ENCODE measurements at regions not wholly inside any gene's neighbourhood (a gene's known extent, or its start where the extent isn't known, plus 50 kb on each side); places are given as distances from the start of the nearest gene placed in this dataset.

DNA sequence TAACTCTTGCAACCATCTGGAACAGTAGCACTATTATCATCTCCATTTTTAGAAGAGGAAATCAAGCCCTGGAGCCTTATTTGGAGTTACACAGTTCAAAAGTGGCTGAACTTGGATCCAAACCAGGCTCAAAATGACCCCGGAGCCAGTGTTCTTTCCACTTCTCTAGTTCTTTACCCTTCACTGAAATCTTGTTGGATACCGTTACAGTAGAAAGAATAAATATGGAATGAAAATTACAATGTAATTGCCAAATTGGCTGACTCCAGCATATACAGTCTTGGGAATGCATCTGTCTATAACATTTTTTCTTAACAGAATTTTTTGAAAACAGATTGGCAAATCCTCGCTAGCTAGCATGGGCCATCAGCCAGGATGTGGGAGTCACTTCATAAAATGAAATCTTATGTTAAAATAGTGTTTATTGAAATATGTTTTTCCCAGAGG, 261.4 kb downstream of the CTH start:
- Histone ChIP-seq H3K4me2 (ENCODE audit: low read length) (no peak overlapping the region), H3K9me2 (ENCODE audit: insufficient read depth) (no peaks in the 10 kb centered on the region), H3K4me3 (replicated peaks in 1 of 2; ENCODE audit: low read depth in 1 of 2, low read length in 2 of 2) (no peak overlapping the region), H3K27ac (ENCODE audit: low read depth, low read length) (no peak overlapping the region), H3K9ac (ENCODE audit: low read length) (no peak overlapping the region), H2AFZ (ENCODE audit: low read depth, low read length, poor library complexity, severe bottlenecking) (no peak overlapping the region), H3K4me1 (ENCODE audit: control insufficient read depth in 1 of 2, insufficient read depth in 2 of 2, low read length in 2 of 2) (no peaks in the 10 kb centered on the region), H3K27me3 (ENCODE audit: insufficient read depth, low read length) (peaks cover 32% of the 10 kb centered on the region), H3K79me2 (ENCODE audit: insufficient read depth, low read length) (no peaks in the 10 kb centered on the region), H4K20me1 (ENCODE audit: insufficient read depth) (no peaks in the 10 kb centered on the region), H3K9me3 (ENCODE audit: control insufficient read depth in 1 of 2, insufficient read depth in 1 of 2, low read depth in 1 of 2, low read length in 2 of 2) (no peaks in the 10 kb centered on the region), H3K36me3 (ENCODE audit: control insufficient read depth in 1 of 2, insufficient read depth in 2 of 2, low read length in 2 of 2) (no peaks in the 10 kb centered on the region)
- no peak for ATAC-seq
- no peak for TF ChIP-seq CEBPB (IDR thresholded peaks at IDR 0.05; ENCODE audit: low read depth)
- TF ChIP-seq FOSL1 (IDR thresholded peaks at IDR 0.05; ENCODE audit: low read depth), result no peak
- TF ChIP-seq ZFX (IDR thresholded peaks at IDR 0.05), result no peak
- TF ChIP-seq, protein P1, sequence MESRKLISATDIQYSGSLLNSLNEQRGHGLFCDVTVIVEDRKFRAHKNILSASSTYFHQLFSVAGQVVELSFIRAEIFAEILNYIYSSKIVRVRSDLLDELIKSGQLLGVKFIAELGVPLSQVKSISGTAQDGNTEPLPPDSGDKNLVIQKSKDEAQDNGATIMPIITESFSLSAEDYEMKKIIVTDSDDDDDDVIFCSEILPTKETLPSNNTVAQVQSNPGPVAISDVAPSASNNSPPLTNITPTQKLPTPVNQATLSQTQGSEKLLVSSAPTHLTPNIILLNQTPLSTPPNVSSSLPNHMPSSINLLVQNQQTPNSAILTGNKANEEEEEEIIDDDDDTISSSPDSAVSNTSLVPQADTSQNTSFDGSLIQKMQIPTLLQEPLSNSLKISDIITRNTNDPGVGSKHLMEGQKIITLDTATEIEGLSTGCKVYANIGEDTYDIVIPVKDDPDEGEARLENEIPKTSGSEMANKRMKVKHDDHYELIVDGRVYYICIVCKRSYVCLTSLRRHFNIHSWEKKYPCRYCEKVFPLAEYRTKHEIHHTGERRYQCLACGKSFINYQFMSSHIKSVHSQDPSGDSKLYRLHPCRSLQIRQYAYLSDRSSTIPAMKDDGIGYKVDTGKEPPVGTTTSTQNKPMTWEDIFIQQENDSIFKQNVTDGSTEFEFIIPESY (IDR thresholded peaks at IDR 0.05; ENCODE audit: extremely low read depth, insufficient replicate concordance, low read length), result no peak
- TF ChIP-seq ZNF274 (IDR thresholded peaks at IDR 0.05; ENCODE audit: low read depth, low read length), result no peak
- TF ChIP-seq SIN3A (IDR thresholded peaks at IDR 0.05; ENCODE audit: low read depth), result no peak
- no peak for TF ChIP-seq EGR1 (IDR thresholded peaks at IDR 0.05; ENCODE audit: low read depth)
- TF ChIP-seq JUND (IDR thresholded peaks at IDR 0.05), result no peak
- TF ChIP-seq, protein P2, sequence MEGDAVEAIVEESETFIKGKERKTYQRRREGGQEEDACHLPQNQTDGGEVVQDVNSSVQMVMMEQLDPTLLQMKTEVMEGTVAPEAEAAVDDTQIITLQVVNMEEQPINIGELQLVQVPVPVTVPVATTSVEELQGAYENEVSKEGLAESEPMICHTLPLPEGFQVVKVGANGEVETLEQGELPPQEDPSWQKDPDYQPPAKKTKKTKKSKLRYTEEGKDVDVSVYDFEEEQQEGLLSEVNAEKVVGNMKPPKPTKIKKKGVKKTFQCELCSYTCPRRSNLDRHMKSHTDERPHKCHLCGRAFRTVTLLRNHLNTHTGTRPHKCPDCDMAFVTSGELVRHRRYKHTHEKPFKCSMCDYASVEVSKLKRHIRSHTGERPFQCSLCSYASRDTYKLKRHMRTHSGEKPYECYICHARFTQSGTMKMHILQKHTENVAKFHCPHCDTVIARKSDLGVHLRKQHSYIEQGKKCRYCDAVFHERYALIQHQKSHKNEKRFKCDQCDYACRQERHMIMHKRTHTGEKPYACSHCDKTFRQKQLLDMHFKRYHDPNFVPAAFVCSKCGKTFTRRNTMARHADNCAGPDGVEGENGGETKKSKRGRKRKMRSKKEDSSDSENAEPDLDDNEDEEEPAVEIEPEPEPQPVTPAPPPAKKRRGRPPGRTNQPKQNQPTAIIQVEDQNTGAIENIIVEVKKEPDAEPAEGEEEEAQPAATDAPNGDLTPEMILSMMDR (IDR thresholded peaks at IDR 0.05 in 2 of 3, conservative IDR thresholded peaks at IDR 0.05 in 1 of 3; ENCODE audit: borderline replicate concordance in 1 of 3, insufficient read depth in 1 of 3, low read depth in 2 of 3, low read length in 2 of 3), result no peak
- no peak for TF ChIP-seq TCF7L2 (IDR thresholded peaks at IDR 0.05; ENCODE audit: borderline replicate concordance, extremely low read depth, insufficient read depth, insufficient read length)
- no peak for TF ChIP-seq ELF1 (IDR thresholded peaks at IDR 0.05; ENCODE audit: borderline replicate concordance, low read depth)
- no peak for TF ChIP-seq POLR2AphosphoS5 (IDR thresholded peaks at IDR 0.05; ENCODE audit: low read depth, low read length)
- TF ChIP-seq, protein P3, sequence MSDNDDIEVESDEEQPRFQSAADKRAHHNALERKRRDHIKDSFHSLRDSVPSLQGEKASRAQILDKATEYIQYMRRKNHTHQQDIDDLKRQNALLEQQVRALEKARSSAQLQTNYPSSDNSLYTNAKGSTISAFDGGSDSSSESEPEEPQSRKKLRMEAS (IDR thresholded peaks at IDR 0.05), result no peak
- no peak for TF ChIP-seq EZH2 (IDR thresholded peaks at IDR 0.05)
- TF ChIP-seq, protein P4, sequence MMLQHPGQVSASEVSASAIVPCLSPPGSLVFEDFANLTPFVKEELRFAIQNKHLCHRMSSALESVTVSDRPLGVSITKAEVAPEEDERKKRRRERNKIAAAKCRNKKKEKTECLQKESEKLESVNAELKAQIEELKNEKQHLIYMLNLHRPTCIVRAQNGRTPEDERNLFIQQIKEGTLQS (IDR thresholded peaks at IDR 0.05), result no peak
- TF ChIP-seq SP1 (IDR thresholded peaks at IDR 0.05; ENCODE audit: low read depth), result no peak
- TF ChIP-seq EZH2phosphoT487 (IDR thresholded peaks at IDR 0.05; ENCODE audit: borderline replicate concordance), result no peak
- TF ChIP-seq RAD21 (IDR thresholded peaks at IDR 0.05; ENCODE audit: low read depth), result no peak
- CTCF ChIA-PET, result no interaction called here
- intact Hi-C loops (cut with micrococcal nuclease), result no loop called here
- no peak for DNase-seq (ENCODE audit: low read depth, low spot score)
- no TSS peak for BruUV-seq (replicated peaks)
- POLR2A ChIA-PET, result no interaction called here
- RAD21 ChIA-PET (ENCODE audit: low non-redundant PET in 1 of 2, low total read pairs in 2 of 2, uncharacterized antibody in 2 of 2, unreplicated experiment in 2 of 2), result no interaction called here

Measured in HCT116 (cell line).